ENCODE measurements at regions not wholly inside any gene's neighbourhood (a gene's known extent, or its start where the extent isn't known, plus 50 kb on each side); places are given as distances from the start of the nearest gene placed in this dataset.

DNA sequence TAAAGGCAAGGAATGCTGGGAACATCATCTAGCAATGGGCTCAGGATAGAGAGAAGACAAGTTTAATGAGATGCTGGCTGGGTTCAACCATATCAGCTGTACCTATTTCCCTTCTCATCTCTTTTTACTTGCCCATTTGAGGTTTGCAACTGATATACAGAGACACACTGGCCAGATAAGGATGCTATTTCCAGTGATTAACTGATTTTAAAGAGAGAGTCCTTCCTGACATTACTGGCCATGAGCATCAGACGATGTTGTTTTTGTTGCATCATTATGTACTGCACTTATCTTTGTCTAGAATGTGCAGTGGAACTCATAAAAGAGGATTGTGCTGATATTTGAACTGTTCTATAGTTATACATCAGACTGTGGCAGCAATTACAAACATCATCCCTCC lies 252.7 kb downstream of the BTBD3 start:
- TF ChIP-seq ISL1 (CRISPR knock-in tag; IDR thresholded peaks at IDR 0.05) (no peak), ZNF8 (CRISPR knock-in tag; IDR thresholded peaks at IDR 0.05) (no peak), ZNF565 (CRISPR knock-in tag; conservative IDR thresholded peaks at IDR 0.05; ENCODE audit: low read depth) (no peak), ZNF70 (CRISPR knock-in tag; IDR thresholded peaks at IDR 0.05) (no peak), OSR1 (CRISPR knock-in tag; IDR thresholded peaks at IDR 0.05) (no peak), TCF4 (CRISPR knock-in tag; IDR thresholded peaks at IDR 0.05; ENCODE audit: borderline replicate concordance) (no peak), ARNTL (CRISPR knock-in tag; IDR thresholded peaks at IDR 0.05; ENCODE audit: borderline replicate concordance, low read depth) (no peak), ZFP3 (CRISPR knock-in tag; IDR thresholded peaks at IDR 0.05) (no peak), GLIS3 (CRISPR knock-in tag; IDR thresholded peaks at IDR 0.05) (no peak), BACH2 (CRISPR knock-in tag; IDR thresholded peaks at IDR 0.05; ENCODE audit: borderline replicate concordance) (no peak)
- TF ChIP-seq, protein P1, sequence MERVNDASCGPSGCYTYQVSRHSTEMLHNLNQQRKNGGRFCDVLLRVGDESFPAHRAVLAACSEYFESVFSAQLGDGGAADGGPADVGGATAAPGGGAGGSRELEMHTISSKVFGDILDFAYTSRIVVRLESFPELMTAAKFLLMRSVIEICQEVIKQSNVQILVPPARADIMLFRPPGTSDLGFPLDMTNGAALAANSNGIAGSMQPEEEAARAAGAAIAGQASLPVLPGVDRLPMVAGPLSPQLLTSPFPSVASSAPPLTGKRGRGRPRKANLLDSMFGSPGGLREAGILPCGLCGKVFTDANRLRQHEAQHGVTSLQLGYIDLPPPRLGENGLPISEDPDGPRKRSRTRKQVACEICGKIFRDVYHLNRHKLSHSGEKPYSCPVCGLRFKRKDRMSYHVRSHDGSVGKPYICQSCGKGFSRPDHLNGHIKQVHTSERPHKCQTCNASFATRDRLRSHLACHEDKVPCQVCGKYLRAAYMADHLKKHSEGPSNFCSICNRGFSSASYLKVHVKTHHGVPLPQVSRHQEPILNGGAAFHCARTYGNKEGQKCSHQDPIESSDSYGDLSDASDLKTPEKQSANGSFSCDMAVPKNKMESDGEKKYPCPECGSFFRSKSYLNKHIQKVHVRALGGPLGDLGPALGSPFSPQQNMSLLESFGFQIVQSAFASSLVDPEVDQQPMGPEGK (CRISPR knock-in tag; IDR thresholded peaks at IDR 0.05; ENCODE audit: borderline replicate concordance), result no peak
- TF ChIP-seq, protein P2, sequence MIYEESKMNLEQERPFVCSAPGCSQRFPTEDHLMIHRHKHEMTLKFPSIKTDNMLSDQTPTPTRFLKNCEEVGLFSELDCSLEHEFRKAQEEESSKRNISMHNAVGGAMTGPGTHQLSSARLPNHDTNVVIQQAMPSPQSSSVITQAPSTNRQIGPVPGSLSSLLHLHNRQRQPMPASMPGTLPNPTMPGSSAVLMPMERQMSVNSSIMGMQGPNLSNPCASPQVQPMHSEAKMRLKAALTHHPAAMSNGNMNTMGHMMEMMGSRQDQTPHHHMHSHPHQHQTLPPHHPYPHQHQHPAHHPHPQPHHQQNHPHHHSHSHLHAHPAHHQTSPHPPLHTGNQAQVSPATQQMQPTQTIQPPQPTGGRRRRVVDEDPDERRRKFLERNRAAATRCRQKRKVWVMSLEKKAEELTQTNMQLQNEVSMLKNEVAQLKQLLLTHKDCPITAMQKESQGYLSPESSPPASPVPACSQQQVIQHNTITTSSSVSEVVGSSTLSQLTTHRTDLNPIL (CRISPR knock-in tag; IDR thresholded peaks at IDR 0.05; ENCODE audit: low read depth), result no peak
- TF ChIP-seq, protein P3, sequence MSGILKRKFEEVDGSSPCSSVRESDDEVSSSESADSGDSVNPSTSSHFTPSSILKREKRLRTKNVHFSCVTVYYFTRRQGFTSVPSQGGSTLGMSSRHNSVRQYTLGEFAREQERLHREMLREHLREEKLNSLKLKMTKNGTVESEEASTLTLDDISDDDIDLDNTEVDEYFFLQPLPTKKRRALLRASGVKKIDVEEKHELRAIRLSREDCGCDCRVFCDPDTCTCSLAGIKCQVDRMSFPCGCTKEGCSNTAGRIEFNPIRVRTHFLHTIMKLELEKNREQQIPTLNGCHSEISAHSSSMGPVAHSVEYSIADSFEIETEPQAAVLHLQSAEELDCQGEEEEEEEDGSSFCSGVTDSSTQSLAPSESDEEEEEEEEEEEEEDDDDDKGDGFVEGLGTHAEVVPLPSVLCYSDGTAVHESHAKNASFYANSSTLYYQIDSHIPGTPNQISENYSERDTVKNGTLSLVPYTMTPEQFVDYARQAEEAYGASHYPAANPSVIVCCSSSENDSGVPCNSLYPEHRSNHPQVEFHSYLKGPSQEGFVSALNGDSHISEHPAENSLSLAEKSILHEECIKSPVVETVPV (CRISPR knock-in tag; IDR thresholded peaks at IDR 0.05), result no peak
